Gastrocnemius medialis (tissue), 4 donors: ENCODE measurements at regions not wholly inside any gene's neighbourhood (a gene's known extent, or its start where the extent isn't known, plus 50 kb on each side); places are given as distances from the start of the nearest gene placed in this dataset.

ENCODE experiments used
- ATAC-seq, 2 donors: fragments of 150-250 bp; one replicate each; pipeline ENCODE4 v1.9.1; 2016
- DNase-seq, 2 donors: peaks; one replicate each; pipeline ENCODE4 v3.0.0-alpha.2; 2019
- H3K27ac ChIP-seq, 4 donors: fragments of 200-600 bp; sonication (generic); 1 replicate in 1 of 4; 2 replicates in 3 of 4; pipeline ENCODE4 v1.5.1; 2016 to 2018; ENCODE audit warnings: mild to moderate bottlenecking in 2 of 4, moderate library complexity in 1 of 4
- H3K27me3 ChIP-seq, 3 donors: fragments of 200-600 bp; sonication (generic) in 2 of 3; 1 replicate in 1 of 3; 2 replicates in 2 of 3; pipeline versions ENCODE4 v1.5.1 to v1.6.0; 2016 to 2019; ENCODE audit warnings: mild to moderate bottlenecking in 1 of 3, moderate library complexity in 1 of 3
- H3K36me3 ChIP-seq, 2 donors: fragments of 200-600 bp; sonication (generic) in 1 of 2; one replicate each; pipeline ENCODE4 v1.5.1; 2017 to 2018
- H3K4me1 ChIP-seq, 2 donors: fragments of 200-600 bp; sonication (generic) in 1 of 2; one replicate each; pipeline ENCODE4 v1.5.1; 2016 to 2017; ENCODE audit warnings: mild to moderate bottlenecking in 2 of 2
- H3K4me3 ChIP-seq, 4 donors: fragments of 200-600 bp; sonication (generic) in 3 of 4; 1 replicate in 1 of 4; 2 replicates in 3 of 4; pipeline ENCODE4 v1.5.1; 2016 to 2019; ENCODE audit warnings: mild to moderate bottlenecking in 2 of 4
- H3K9me3 ChIP-seq, 3 donors: fragments of 200-600 bp; sonication (generic) in 2 of 3; 1 replicate in 1 of 3; 2 replicates in 2 of 3; pipeline ENCODE4 v1.5.1; 2016 to 2019
- POLR2A ChIP-seq, 2 donors: fragments of 450-650 bp; IDR thresholded peaks; one replicate each; pipeline ENCODE4 v1.6.1; 2017; ENCODE audit warnings: antibody characterized with exemption in 2 of 2, mild to moderate bottlenecking in 2 of 2, moderate library complexity in 2 of 2
- in situ Hi-C, 4 donors: fragments of 200-750 bp; cut with MboI; loops; one replicate each; pipeline versions ENCODE4 v1.15.0 to v1.8.0; 2017; ENCODE audit warnings: low sequenced_read_pairs in 4 of 4
- intact Hi-C: fragments of 100-400 bp; cut with DNase I; formaldehyde crosslinking; loops from one replicate; pipeline ENCODE4 v1.15.1; 2023; ENCODE audit warnings: low total_unique reads
- TF ChIP-seq, protein P1 (sequence below), 5 experiments: fragments of 450-650 bp in 3 of 5; fragments of 200-600 bp in 2 of 5; sonication (generic) in 2 of 5; IDR thresholded peaks in 4 of 5; conservative IDR thresholded peaks in 1 of 5; 1 replicate in 4 of 5; 2 replicates in 1 of 5; pipeline ENCODE4 v1.5.1; 2016 to 2019; ENCODE audit warnings: antibody characterized with exemption in 5 of 5, mild to moderate bottlenecking in 3 of 5, moderate library complexity in 3 of 5

DNA sequence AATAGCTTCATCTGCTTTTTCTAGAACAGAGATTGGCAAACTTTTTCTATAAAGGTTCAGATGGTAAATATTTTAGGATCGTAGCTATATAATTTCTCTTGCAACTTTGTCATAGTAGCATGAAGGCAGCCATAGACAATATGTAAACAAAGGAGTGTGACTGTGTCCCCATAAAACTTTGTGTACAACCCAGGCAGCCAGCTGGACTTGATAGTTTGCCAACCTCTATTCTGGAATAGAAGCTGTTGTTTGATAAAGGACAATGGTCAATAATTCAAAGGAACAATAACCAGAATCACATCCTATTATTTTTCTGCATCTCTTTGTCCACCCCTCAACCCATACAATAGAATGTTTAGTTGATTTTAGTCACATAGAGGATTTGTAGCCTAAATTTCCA is 286.7 kb downstream of the LMX1A start:
- H3K9me3 ChIP-seq = no peaks in the 10 kb centered on the region
- H3K4me3 ChIP-seq = no peak overlapping the region
- DNase-seq (no peak), ATAC-seq (no peak)
- intact Hi-C loops = loop anchor here (5.0 to 10.0 kb wide), 2 partner anchors 465 to 903 kb away; no protein-coding TSS in a partner anchor
- TF ChIP-seq, protein P1, sequence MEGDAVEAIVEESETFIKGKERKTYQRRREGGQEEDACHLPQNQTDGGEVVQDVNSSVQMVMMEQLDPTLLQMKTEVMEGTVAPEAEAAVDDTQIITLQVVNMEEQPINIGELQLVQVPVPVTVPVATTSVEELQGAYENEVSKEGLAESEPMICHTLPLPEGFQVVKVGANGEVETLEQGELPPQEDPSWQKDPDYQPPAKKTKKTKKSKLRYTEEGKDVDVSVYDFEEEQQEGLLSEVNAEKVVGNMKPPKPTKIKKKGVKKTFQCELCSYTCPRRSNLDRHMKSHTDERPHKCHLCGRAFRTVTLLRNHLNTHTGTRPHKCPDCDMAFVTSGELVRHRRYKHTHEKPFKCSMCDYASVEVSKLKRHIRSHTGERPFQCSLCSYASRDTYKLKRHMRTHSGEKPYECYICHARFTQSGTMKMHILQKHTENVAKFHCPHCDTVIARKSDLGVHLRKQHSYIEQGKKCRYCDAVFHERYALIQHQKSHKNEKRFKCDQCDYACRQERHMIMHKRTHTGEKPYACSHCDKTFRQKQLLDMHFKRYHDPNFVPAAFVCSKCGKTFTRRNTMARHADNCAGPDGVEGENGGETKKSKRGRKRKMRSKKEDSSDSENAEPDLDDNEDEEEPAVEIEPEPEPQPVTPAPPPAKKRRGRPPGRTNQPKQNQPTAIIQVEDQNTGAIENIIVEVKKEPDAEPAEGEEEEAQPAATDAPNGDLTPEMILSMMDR (IDR thresholded peaks at IDR 0.05 in 4 of 5, conservative IDR thresholded peaks at IDR 0.05 in 1 of 5) = no peak
- no peak for TF ChIP-seq POLR2A (IDR thresholded peaks at IDR 0.05)
- H3K27me3 ChIP-seq = no peaks in the 10 kb centered on the region
- in situ Hi-C loops = loop anchor here in 2 of 4 donors (25.0 kb wide), 2 partner anchors 1533 to 1658 kb away; no protein-coding TSS in a partner anchor
- no peak overlapping the region for H3K27ac ChIP-seq
- no peaks in the 10 kb centered on the region for H3K4me1 ChIP-seq
- no peaks in the 10 kb centered on the region for H3K36me3 ChIP-seq

DNA sequence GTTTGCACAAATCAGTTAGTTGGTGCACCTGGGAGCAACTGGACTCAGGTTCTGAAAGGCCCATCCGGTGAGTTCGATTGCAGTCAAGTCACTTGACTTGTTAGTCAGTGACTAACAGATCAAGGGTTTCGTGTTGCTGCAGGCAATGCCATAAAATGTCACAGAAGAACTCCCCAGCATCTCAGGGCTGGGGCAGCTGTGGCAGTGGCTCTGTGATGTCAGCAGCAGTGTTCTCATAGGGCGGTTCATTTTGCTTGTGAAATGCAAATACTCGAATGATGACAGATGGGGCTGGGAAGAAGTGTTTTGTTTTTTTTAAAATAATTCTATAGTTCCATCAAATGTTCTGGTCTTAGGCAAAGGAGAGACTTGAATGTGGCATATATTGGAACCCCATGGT is 287.8 kb downstream of the LMX1A start:
- in situ Hi-C loops (loop anchor here in 2 of 4 donors (25.0 kb wide), 2 partner anchors 1531 to 1656 kb away; no protein-coding TSS in a partner anchor), intact Hi-C loops (no loop called here)
- H3K27me3 ChIP-seq = no peaks in the 10 kb centered on the region
- no peaks in the 10 kb centered on the region for H3K4me1 ChIP-seq
- no peak overlapping the region for H3K4me3 ChIP-seq
- H3K36me3 ChIP-seq = no peaks in the 10 kb centered on the region
- no peaks in the 10 kb centered on the region for H3K9me3 ChIP-seq
- TF ChIP-seq, protein P1 (IDR thresholded peaks at IDR 0.05 in 4 of 5, conservative IDR thresholded peaks at IDR 0.05 in 1 of 5) = no peak
- TF ChIP-seq POLR2A (IDR thresholded peaks at IDR 0.05) = no peak
- ATAC-seq (no peak), DNase-seq (no peak)
- no peak overlapping the region for H3K27ac ChIP-seq

DNA sequence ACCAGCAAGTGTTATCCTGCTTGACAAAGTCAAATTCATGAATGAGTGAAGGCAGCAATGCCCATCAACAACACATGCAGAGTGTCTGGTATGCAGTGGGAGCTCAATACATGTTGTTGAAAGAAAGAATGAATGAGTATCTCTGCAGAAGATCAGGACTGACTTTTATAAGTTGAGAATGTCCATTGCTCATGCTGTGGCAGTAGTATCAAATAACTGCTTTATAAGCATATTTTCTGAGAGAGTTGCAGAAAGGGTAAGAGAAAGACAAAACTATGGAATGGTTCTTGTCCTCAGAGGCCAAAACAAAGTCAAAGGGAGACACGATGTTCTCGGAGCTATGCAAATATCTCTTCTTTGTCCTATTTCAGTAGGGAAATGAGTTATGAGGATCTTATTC is 288.7 kb downstream of the LMX1A start:
- intact Hi-C loops (no loop called here), in situ Hi-C loops (loop anchor here in 2 of 4 donors (25.0 kb wide), 2 partner anchors 1531 to 1656 kb away; no protein-coding TSS in a partner anchor)
- Histone ChIP-seq H3K27ac (no peak overlapping the region), H3K4me1 (no peaks in the 10 kb centered on the region), H3K27me3 (no peaks in the 10 kb centered on the region), H3K36me3 (no peaks in the 10 kb centered on the region), H3K4me3 (no peak overlapping the region), H3K9me3 (no peaks in the 10 kb centered on the region)
- ATAC-seq = no peak
- no peak for DNase-seq
- TF ChIP-seq, protein P1 (IDR thresholded peaks at IDR 0.05 in 4 of 5, conservative IDR thresholded peaks at IDR 0.05 in 1 of 5) = no peak
- no peak for TF ChIP-seq POLR2A (IDR thresholded peaks at IDR 0.05)

DNA sequence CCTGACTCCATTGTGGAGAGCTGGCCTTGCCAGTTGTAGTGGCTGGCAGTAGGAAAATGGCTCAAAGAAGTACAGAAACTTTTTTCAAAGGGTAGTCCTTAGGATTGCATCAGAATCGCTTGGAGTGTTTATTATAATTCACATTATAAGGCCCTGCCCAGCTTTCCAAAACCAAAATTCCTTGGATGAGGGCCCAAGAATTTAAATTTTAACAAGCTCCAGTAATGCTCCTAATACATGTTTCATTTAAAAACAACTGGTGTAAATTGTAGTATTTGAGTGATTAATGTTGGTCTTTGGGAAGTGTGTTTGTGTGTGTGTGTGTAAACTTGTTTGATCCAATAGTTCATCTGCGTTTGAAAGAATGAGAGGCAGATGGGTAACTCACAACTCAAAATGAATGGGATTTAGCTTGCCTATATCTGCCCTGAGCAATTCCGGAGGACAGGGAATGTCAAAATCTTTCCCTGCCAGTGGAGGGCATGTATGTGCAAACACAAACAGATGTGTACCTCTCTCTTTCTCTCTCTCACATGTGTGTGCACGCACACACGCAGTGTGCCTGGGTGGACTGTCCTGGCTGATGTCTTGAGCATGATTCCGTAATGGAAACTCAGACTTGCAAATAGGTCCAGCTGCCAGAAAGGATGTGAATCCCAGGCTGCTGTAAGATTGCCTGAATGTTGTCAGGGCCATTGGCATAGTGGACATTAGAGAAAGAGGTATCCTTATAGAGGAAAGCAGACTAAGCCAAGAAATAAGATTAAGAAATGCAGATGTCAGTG is 293.1 kb downstream of the LMX1A start:
- in situ Hi-C loops = loop anchor here in 2 of 4 donors (25.0 kb wide), 2 partner anchors 1526 to 1651 kb away; no protein-coding TSS in a partner anchor
- intact Hi-C loops = no loop called here
- DNase-seq (no peak), ATAC-seq (no peak)
- no peaks in the 10 kb centered on the region for H3K9me3 ChIP-seq
- H3K4me1 ChIP-seq = no peaks in the 10 kb centered on the region
- H3K27ac ChIP-seq = no peak overlapping the region
- H3K36me3 ChIP-seq = no peaks in the 10 kb centered on the region
- no peaks in the 10 kb centered on the region for H3K27me3 ChIP-seq
- TF ChIP-seq, protein P1 (IDR thresholded peaks at IDR 0.05 in 4 of 5, conservative IDR thresholded peaks at IDR 0.05 in 1 of 5) = no peak
- no peak for TF ChIP-seq POLR2A (IDR thresholded peaks at IDR 0.05)
- no peak overlapping the region for H3K4me3 ChIP-seq
